Tibial nerve (tissue), 4 donors: ENCODE measurements at regions not wholly inside any gene's neighbourhood (a gene's known extent, or its start where the extent isn't known, plus 50 kb on each side); places are given as distances from the start of the nearest gene placed in this dataset.

Source experiments
- EP300 ChIP-seq, 2 donors: sonication (generic); formaldehyde crosslinking; IDR thresholded peaks; one replicate each; pipeline ENCODE4 v1.6.1; 2017; ENCODE audit warnings: antibody characterized with exemption in 2 of 2, mild to moderate bottlenecking in 1 of 2
- POLR2A ChIP-seq, 2 donors: fragments of 450-650 bp; IDR thresholded peaks; one replicate each; pipeline ENCODE4 v1.6.1; 2017; ENCODE audit warnings: antibody characterized with exemption in 2 of 2, mild to moderate bottlenecking in 2 of 2, moderate library complexity in 2 of 2
- TF ChIP-seq, protein P1 (sequence below), 5 experiments: fragments of 200-600 bp in 3 of 5; fragments of 450-650 bp in 2 of 5; sonication (generic) in 3 of 5; IDR thresholded peaks; one replicate each; pipeline ENCODE4 v1.5.1; 2016 to 2019; ENCODE audit warnings: antibody characterized with exemption in 5 of 5, mild to moderate bottlenecking in 3 of 5, moderate library complexity in 2 of 5

DNA sequence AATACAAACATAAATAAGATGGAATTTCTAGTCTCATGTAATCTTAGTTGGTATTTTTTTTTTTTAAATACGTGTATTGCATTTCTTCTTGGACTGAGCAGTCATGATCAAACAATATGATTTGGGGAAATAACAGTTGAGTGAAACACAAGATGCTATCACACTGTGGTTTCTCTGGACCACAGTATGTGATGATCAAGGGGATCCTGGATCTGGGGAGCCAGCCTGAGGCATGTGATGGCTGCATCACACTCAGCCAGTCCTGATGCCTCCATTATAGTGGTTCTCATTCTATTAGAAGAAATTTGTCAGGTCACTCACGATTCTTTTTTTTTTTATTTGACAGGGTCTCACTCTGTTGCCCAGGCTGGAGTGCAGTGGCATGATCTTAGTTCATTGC lies 495.9 kb upstream of the POT1 start:
- TF ChIP-seq, protein P1, sequence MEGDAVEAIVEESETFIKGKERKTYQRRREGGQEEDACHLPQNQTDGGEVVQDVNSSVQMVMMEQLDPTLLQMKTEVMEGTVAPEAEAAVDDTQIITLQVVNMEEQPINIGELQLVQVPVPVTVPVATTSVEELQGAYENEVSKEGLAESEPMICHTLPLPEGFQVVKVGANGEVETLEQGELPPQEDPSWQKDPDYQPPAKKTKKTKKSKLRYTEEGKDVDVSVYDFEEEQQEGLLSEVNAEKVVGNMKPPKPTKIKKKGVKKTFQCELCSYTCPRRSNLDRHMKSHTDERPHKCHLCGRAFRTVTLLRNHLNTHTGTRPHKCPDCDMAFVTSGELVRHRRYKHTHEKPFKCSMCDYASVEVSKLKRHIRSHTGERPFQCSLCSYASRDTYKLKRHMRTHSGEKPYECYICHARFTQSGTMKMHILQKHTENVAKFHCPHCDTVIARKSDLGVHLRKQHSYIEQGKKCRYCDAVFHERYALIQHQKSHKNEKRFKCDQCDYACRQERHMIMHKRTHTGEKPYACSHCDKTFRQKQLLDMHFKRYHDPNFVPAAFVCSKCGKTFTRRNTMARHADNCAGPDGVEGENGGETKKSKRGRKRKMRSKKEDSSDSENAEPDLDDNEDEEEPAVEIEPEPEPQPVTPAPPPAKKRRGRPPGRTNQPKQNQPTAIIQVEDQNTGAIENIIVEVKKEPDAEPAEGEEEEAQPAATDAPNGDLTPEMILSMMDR (IDR thresholded peaks at IDR 0.05), result no peak
- TF ChIP-seq POLR2A (IDR thresholded peaks at IDR 0.05), result no peak
- no peak for TF ChIP-seq EP300 (IDR thresholded peaks at IDR 0.05)
